HG02840 (cell line): ENCODE measurements at regions not wholly inside any gene's neighbourhood (a gene's known extent, or its start where the extent isn't known, plus 50 kb on each side); places are given as distances from the start of the nearest gene placed in this dataset.

Experiments
- ATAC-seq: cut with Tn5 transposase; IDR thresholded peaks from one replicate; pipeline ENCODE4 v1.9.1; 2021; ENCODE audit warnings: mild to moderate bottlenecking, moderate library complexity, moderate number of reproducible peaks; ENCODE audit not compliant: unreplicated experiment, low FRiP score

GRCh38 chr6:104579310-104579863 is 280.3 kb downstream of the HACE1 start:
- ATAC-seq: no peak

- no peak for ATAC-seq
Observed at GRCh38 chr6:104575536-104575935, 284.2 kb downstream of the HACE1 start.

- no peak for ATAC-seq
Observed at GRCh38 chr6:104574135-104574750, 285.5 kb downstream of the HACE1 start.

- ATAC-seq: no peak
Observed at GRCh38 chr6:104573350-104573749, 286.4 kb downstream of the HACE1 start.

- no peak for ATAC-seq
Observed at GRCh38 chr6:104572901-104573300, 286.8 kb downstream of the HACE1 start.

GRCh38 chr6:104566411-104566810 is 293.3 kb downstream of the HACE1 start:
- no peak for ATAC-seq

- no peak for ATAC-seq
Observed at GRCh38 chr6:104563306-104563705, 296.4 kb downstream of the HACE1 start.

GRCh38 chr6:104559435-104560202 is 300.1 kb downstream of the HACE1 start:
- no peak for ATAC-seq

- no peak for ATAC-seq
Observed at GRCh38 chr6:104558746-104559145, 301.0 kb downstream of the HACE1 start.

- no peak for ATAC-seq
Observed at GRCh38 chr6:104548297-104548696, 311.4 kb downstream of the HACE1 start.

GRCh38 chr6:104541411-104541810 is 318.3 kb downstream of the HACE1 start:
- no peak for ATAC-seq

GRCh38 chr6:104540743-104541142 is 319.0 kb downstream of the HACE1 start:
- ATAC-seq: no peak

- no peak for ATAC-seq
Observed at GRCh38 chr6:104539173-104539572, 320.5 kb downstream of the HACE1 start.

GRCh38 chr6:104537872-104538271 is 321.8 kb downstream of the HACE1 start:
- no peak for ATAC-seq

- ATAC-seq: no peak
Observed at GRCh38 chr6:104537180-104537579, 322.5 kb downstream of the HACE1 start.

- no peak for ATAC-seq
Observed at GRCh38 chr6:104532462-104532861, 327.3 kb downstream of the HACE1 start.

GRCh38 chr6:104531646-104532045 is 328.1 kb downstream of the HACE1 start:
- no peak for ATAC-seq

GRCh38 chr6:104527761-104528415 is 331.8 kb downstream of the HACE1 start:
- ATAC-seq: no peak

- no peak for ATAC-seq
Observed at GRCh38 chr6:104527311-104527710, 332.4 kb downstream of the HACE1 start.

- no peak for ATAC-seq
Observed at GRCh38 chr6:104526376-104526775, 333.3 kb downstream of the HACE1 start.

GRCh38 chr6:104525677-104526322 is 333.9 kb downstream of the HACE1 start:
- ATAC-seq: peak; percentile 98
